ENCODE measurements at regions not wholly inside any gene's neighbourhood (a gene's known extent, or its start where the extent isn't known, plus 50 kb on each side); places are given as distances from the start of the nearest gene placed in this dataset.

- CTCF ChIA-PET: no interaction called here
These were observed 343.7 kb upstream of the MEX3C start for GRCh38 chr18:51541230-51541629.

GRCh38 chr18:51543658-51544155 is 346.2 kb upstream of the MEX3C start:
- Histone ChIP-seq H3K36me3 (ENCODE audit: insufficient read depth, low read length, poor library complexity, severe bottlenecking) (no peaks in the 10 kb centered on the region), H3K4me1 (ENCODE audit: insufficient read depth, low read length, poor library complexity, severe bottlenecking) (no peaks in the 10 kb centered on the region), H3K27ac (ENCODE audit: low read depth, low read length, poor library complexity, severe bottlenecking) (no peak overlapping the region), H3K9me3 (ENCODE audit: low read depth, low read length, poor library complexity, severe bottlenecking) (no peaks in the 10 kb centered on the region), H3K27me3 (replicated peaks; ENCODE audit: insufficient read depth, low read depth, low read length, poor library complexity) (no peaks in the 10 kb centered on the region), H3K4me3 (ENCODE audit: low read depth, low read length, poor library complexity, severe bottlenecking) (no peak overlapping the region)
- intact Hi-C loops (cut with micrococcal nuclease; ENCODE audit: unreplicated experiment): no loop called here
- TF ChIP-seq CTCF (conservative IDR thresholded peaks at IDR 0.05; ENCODE audit: low read depth, low read length): no peak
- ChIA-PET POLR2A (ENCODE audit: low non-redundant PET) (no interaction called here), CTCF (no interaction called here)
- no peak for DNase-seq (ENCODE audit: low spot score)
- no TSS peak for BruUV-seq (replicated peaks)

More at GRCh38 chr18:51541230-51541629, 343.7 kb upstream of the MEX3C start:
- no peak for DNase-seq (ENCODE audit: low spot score)
- Histone ChIP-seq H3K27me3 (replicated peaks; ENCODE audit: insufficient read depth, low read depth, low read length, poor library complexity) (no peaks in the 10 kb centered on the region), H3K4me3 (ENCODE audit: low read depth, low read length, poor library complexity, severe bottlenecking) (no peak overlapping the region), H3K36me3 (ENCODE audit: insufficient read depth, low read length, poor library complexity, severe bottlenecking) (no peaks in the 10 kb centered on the region), H3K27ac (ENCODE audit: low read depth, low read length, poor library complexity, severe bottlenecking) (no peak overlapping the region), H3K9me3 (ENCODE audit: low read depth, low read length, poor library complexity, severe bottlenecking) (no peaks in the 10 kb centered on the region), H3K4me1 (ENCODE audit: insufficient read depth, low read length, poor library complexity, severe bottlenecking) (peaks cover 2% of the 10 kb centered on the region)
- POLR2A ChIA-PET (ENCODE audit: low non-redundant PET): no interaction called here
- intact Hi-C loops (cut with micrococcal nuclease; ENCODE audit: unreplicated experiment): no loop called here
- TF ChIP-seq EZH2 (IDR thresholded peaks at IDR 0.05; ENCODE audit: borderline replicate concordance, low read depth, low read length, poor library complexity, severe bottlenecking): no peak
- BruUV-seq (replicated peaks): no TSS peak

GRCh38 chr18:51545446-51545845 is 348.0 kb upstream of the MEX3C start:
- TF ChIP-seq CTCF (conservative IDR thresholded peaks at IDR 0.05; ENCODE audit: low read depth, low read length) (no peak), EZH2 (IDR thresholded peaks at IDR 0.05; ENCODE audit: borderline replicate concordance, low read depth, low read length, poor library complexity, severe bottlenecking) (no peak)
- ChIA-PET POLR2A (ENCODE audit: low non-redundant PET) (interaction anchor here (0.5 kb wide), 1 partner anchor 217 kb away, joined by 3 read pairs; no protein-coding TSS in a partner anchor), CTCF (no interaction called here)
- DNase-seq (ENCODE audit: low spot score): no peak
- Histone ChIP-seq H3K9me3 (ENCODE audit: low read depth, low read length, poor library complexity, severe bottlenecking) (no peaks in the 10 kb centered on the region), H3K36me3 (ENCODE audit: insufficient read depth, low read length, poor library complexity, severe bottlenecking) (no peaks in the 10 kb centered on the region), H3K4me3 (ENCODE audit: low read depth, low read length, poor library complexity, severe bottlenecking) (no peak overlapping the region), H3K4me1 (ENCODE audit: insufficient read depth, low read length, poor library complexity, severe bottlenecking) (no peaks in the 10 kb centered on the region), H3K27ac (ENCODE audit: low read depth, low read length, poor library complexity, severe bottlenecking) (no peak overlapping the region), H3K27me3 (replicated peaks; ENCODE audit: insufficient read depth, low read depth, low read length, poor library complexity) (no peaks in the 10 kb centered on the region)
- BruUV-seq (replicated peaks): no TSS peak
- intact Hi-C loops (cut with micrococcal nuclease; ENCODE audit: unreplicated experiment): no loop called here

GRCh38 chr18:51559198-51559901 is 361.9 kb upstream of the MEX3C start:
- Histone ChIP-seq H3K4me3 (ENCODE audit: low read depth, low read length, poor library complexity, severe bottlenecking) (no peak overlapping the region), H3K27me3 (replicated peaks; ENCODE audit: insufficient read depth, low read depth, low read length, poor library complexity) (no peaks in the 10 kb centered on the region), H3K27ac (ENCODE audit: low read depth, low read length, poor library complexity, severe bottlenecking) (no peak overlapping the region), H3K36me3 (ENCODE audit: insufficient read depth, low read length, poor library complexity, severe bottlenecking) (no peaks in the 10 kb centered on the region), H3K4me1 (ENCODE audit: insufficient read depth, low read length, poor library complexity, severe bottlenecking) (peaks cover 16% of the 10 kb centered on the region), H3K9me3 (ENCODE audit: low read depth, low read length, poor library complexity, severe bottlenecking) (no peaks in the 10 kb centered on the region)
- POLR2A ChIA-PET (ENCODE audit: low non-redundant PET): no interaction called here
- no TSS peak for BruUV-seq (replicated peaks)
- CTCF ChIA-PET: no interaction called here
- DNase-seq (ENCODE audit: low spot score): no peak
- intact Hi-C loops (cut with micrococcal nuclease; ENCODE audit: unreplicated experiment): no loop called here
- TF ChIP-seq CTCF (conservative IDR thresholded peaks at IDR 0.05; ENCODE audit: low read depth, low read length) (no peak), EZH2 (IDR thresholded peaks at IDR 0.05; ENCODE audit: borderline replicate concordance, low read depth, low read length, poor library complexity, severe bottlenecking) (no peak)

Measured in A673 (cell line).